Panc1 (cell line): ENCODE measurements at regions not wholly inside any gene's neighbourhood (a gene's known extent, or its start where the extent isn't known, plus 50 kb on each side); places are given as distances from the start of the nearest gene placed in this dataset.

Source experiments
- CTCF ChIP-seq: fragments of 450-650 bp; IDR thresholded peaks from 2 replicates; pipeline ENCODE4 v1.5.1; 2017; ENCODE audit warnings: mild to moderate bottlenecking
- POLR2AphosphoS5 ChIP-seq: IDR thresholded peaks from 2 replicates; pipeline ENCODE4 v1.6.1; 2012; ENCODE audit warnings: mild to moderate bottlenecking, low read depth, low read length, moderate library complexity
- REST ChIP-seq, 2 experiments: IDR thresholded peaks; 2 replicates each; pipeline ENCODE4 v1.6.1; 2011 to 2012; ENCODE audit warnings: low read depth in 2 of 2, control low read depth in 1 of 2, low read length in 1 of 2, mild to moderate bottlenecking in 1 of 2, moderate library complexity in 1 of 2; ENCODE audit not compliant: insufficient read depth in 1 of 2
- TCF7L2 ChIP-seq: IDR thresholded peaks from 2 replicates; pipeline ENCODE4 v1.6.1; 2011; ENCODE audit warnings: mild to moderate bottlenecking, low read depth, low read length, inconsistent platforms

GRCh38 chr10:29703271-29703670 lies 68.5 kb upstream of the SVIL start:
- no peak for TF ChIP-seq CTCF
- no peak for TF ChIP-seq POLR2AphosphoS5
- TF ChIP-seq REST (IDR thresholded peaks at IDR 0.05; ENCODE audit: insufficient read depth in 1 of 2, low read depth in 2 of 2, low read length in 1 of 2), result no peak
- TF ChIP-seq TCF7L2, result no peak
